Jurkat, Clone E6-1 (cell line): ENCODE measurements at regions not wholly inside any gene's neighbourhood (a gene's known extent, or its start where the extent isn't known, plus 50 kb on each side); places are given as distances from the start of the nearest gene placed in this dataset.
"Not testable (repeated sequence)": the region's sequence is repeated elsewhere in the genome, so short reads cannot be mapped to it uniquely, and the experiment has no call there.

ENCODE experiments used
- DNase-seq: peaks from one replicate; pipeline ENCODE4 v3.0.0-alpha.2; 2011; ENCODE audit warnings: low read depth, low spot score
- H3K4me3 ChIP-seq: 2 replicates; pipeline ENCODE4 v1.5.1; 2011; ENCODE audit warnings: mild to moderate bottlenecking, low read length, control low read depth, moderate library complexity

GRCh38 chr17:31753011-31753410 is 106.0 kb downstream of the COPRS start:
- no peak for DNase-seq
- no peak overlapping the region for H3K4me3 ChIP-seq

GRCh38 chr17:31752584-31752983 is 106.5 kb downstream of the COPRS start:
- no peak for DNase-seq

GRCh38 chr17:31750578-31750977 is 108.5 kb downstream of the COPRS start:
- DNase-seq: no peak

More at GRCh38 chr17:31752584-31752983, 106.5 kb downstream of the COPRS start:
- no peak overlapping the region for H3K4me3 ChIP-seq

GRCh38 chr17:31748881-31749280 is 110.2 kb downstream of the COPRS start:
- no peak overlapping the region for H3K4me3 ChIP-seq
- DNase-seq: no peak

More at GRCh38 chr17:31750578-31750977, 108.5 kb downstream of the COPRS start:
- no peak overlapping the region for H3K4me3 ChIP-seq

GRCh38 chr17:31746884-31747495 is 112.1 kb downstream of the COPRS start:
- no peak overlapping the region for H3K4me3 ChIP-seq
- no peak for DNase-seq

- no peak overlapping the region for H3K4me3 ChIP-seq
- no peak for DNase-seq
Observed at GRCh38 chr17:31745964-31746600, 113.0 kb downstream of the COPRS start.

GRCh38 chr17:31744511-31744951 is 114.5 kb downstream of the COPRS start:
- H3K4me3 ChIP-seq: no peak overlapping the region
- no peak for DNase-seq

- H3K4me3 ChIP-seq: no peak overlapping the region
- no peak for DNase-seq
Observed at GRCh38 chr17:31743797-31744196, 115.2 kb downstream of the COPRS start.

- no peak for DNase-seq
- no peak overlapping the region for H3K4me3 ChIP-seq
Observed at GRCh38 chr17:31741371-31741770, 117.7 kb downstream of the COPRS start.

- no peak overlapping the region for H3K4me3 ChIP-seq
- DNase-seq: no peak
Observed at GRCh38 chr17:31740611-31741082, 118.4 kb downstream of the COPRS start.

- DNase-seq: no peak
- H3K4me3 ChIP-seq: no peak overlapping the region
Observed at GRCh38 chr17:31738996-31739699, 119.9 kb downstream of the COPRS start.

GRCh38 chr17:31738488-31738887 is 120.6 kb downstream of the COPRS start:
- no peak for DNase-seq
- H3K4me3 ChIP-seq: no peak overlapping the region

GRCh38 chr17:31738067-31738466 is 121.0 kb downstream of the COPRS start:
- no peak overlapping the region for H3K4me3 ChIP-seq
- no peak for DNase-seq

- H3K4me3 ChIP-seq: no peak overlapping the region
- DNase-seq: no peak
Observed at GRCh38 chr17:31736855-31737625, 122.0 kb downstream of the COPRS start.

- DNase-seq: no peak
- H3K4me3 ChIP-seq: no peak overlapping the region
Observed at GRCh38 chr17:31733326-31733725, 125.7 kb downstream of the COPRS start.

GRCh38 chr17:31731585-31732154 is 127.4 kb downstream of the COPRS start:
- DNase-seq: not testable (repeated sequence)

GRCh38 chr17:31731118-31731517 is 127.9 kb downstream of the COPRS start:
- DNase-seq: no peak
- no peak overlapping the region for H3K4me3 ChIP-seq

More at GRCh38 chr17:31731585-31732154, 127.4 kb downstream of the COPRS start:
- H3K4me3 ChIP-seq: not testable (repeated sequence)

- no peak for DNase-seq
- H3K4me3 ChIP-seq: no peak overlapping the region
Observed at GRCh38 chr17:31726980-31727427, 132.0 kb downstream of the COPRS start.

GRCh38 chr17:31724619-31725018 is 134.4 kb downstream of the COPRS start:
- H3K4me3 ChIP-seq: no peak overlapping the region
- DNase-seq: no peak
